ENCODE measurements at regions not wholly inside any gene's neighbourhood (a gene's known extent, or its start where the extent isn't known, plus 50 kb on each side); places are given as distances from the start of the nearest gene placed in this dataset.

GRCh38 chr2:240339411-240340360 is 95.8 kb upstream of the GPC1 start:
- no peak for TF ChIP-seq CTCF (IDR thresholded peaks at IDR 0.05; ENCODE audit: insufficient read depth, low read depth, low read length)
- TF ChIP-seq EZH2 (IDR thresholded peaks at IDR 0.05; ENCODE audit: insufficient read depth, low read length): no peak

Data from astrocyte (in vitro differentiated cells and primary cell).